Type B pancreatic cell (in vitro differentiated cells): ENCODE measurements at regions not wholly inside any gene's neighbourhood (a gene's known extent, or its start where the extent isn't known, plus 50 kb on each side); places are given as distances from the start of the nearest gene placed in this dataset.

Source experiments
- DNase-seq: peaks from one replicate; pipeline ENCODE4 v3.0.0; 2021; ENCODE audit warnings: mixed read lengths; ENCODE audit not compliant: unreplicated experiment; ENCODE audit errors: extremely low spot score
- H3K27ac Mint-ChIP-seq: 2 replicates; pipeline ENCODE4 v1.8.0; 2021; ENCODE audit warnings: mild to moderate bottlenecking, mixed read lengths
- H3K27me3 Mint-ChIP-seq: 2 replicates; pipeline ENCODE4 v1.8.0; 2021; ENCODE audit warnings: mixed read lengths
- H3K36me3 Mint-ChIP-seq: 2 replicates; pipeline ENCODE4 v1.8.0; 2021; ENCODE audit warnings: mixed read lengths
- H3K4me1 Mint-ChIP-seq: one replicate; pipeline ENCODE4 v1.8.0; 2021; ENCODE audit warnings: mixed read lengths; ENCODE audit not compliant: unreplicated experiment
- H3K4me3 Mint-ChIP-seq: 2 replicates; pipeline ENCODE4 v1.8.0; 2021; ENCODE audit warnings: mild to moderate bottlenecking, mixed read lengths
- H3K9me3 Mint-ChIP-seq: 2 replicates; pipeline ENCODE4 v1.8.0; 2021; ENCODE audit warnings: mixed read lengths
- TF ChIP-seq, protein P1 (sequence below): fragments of 200-600 bp; sonication (generic); conservative IDR thresholded peaks from 2 replicates; pipeline ENCODE4 v1.5.0; 2021; ENCODE audit warnings: antibody characterized with exemption, mild to moderate bottlenecking

DNA sequence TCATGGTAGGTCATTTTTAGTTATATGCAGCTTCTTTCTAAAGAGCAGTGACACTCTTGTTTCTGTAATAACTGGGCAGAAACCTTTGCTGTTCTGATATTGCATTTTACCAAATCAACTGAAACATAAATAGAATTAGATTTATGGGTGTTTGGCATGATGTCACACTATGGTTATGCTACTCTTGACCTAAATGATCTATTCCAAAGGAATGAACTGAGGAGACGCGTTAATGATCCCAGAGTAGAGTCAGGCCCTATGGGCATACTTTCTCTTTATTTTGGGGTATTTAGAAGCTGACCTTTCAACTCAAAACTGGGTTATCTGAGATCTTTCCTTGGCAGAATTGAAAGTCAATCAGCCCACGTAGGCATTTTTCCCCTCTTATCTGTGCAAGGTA is 146.8 kb upstream of the ADAMTSL1 start:
- Mint-ChIP-seq H3K27me3 (no peaks in the 10 kb centered on the region), H3K36me3 (no peaks in the 10 kb centered on the region), H3K4me3 (no peak overlapping the region), H3K9me3 (no peaks in the 10 kb centered on the region), H3K27ac (no peak overlapping the region), H3K4me1 (peaks cover 11% of the 10 kb centered on the region)
- DNase-seq: no peak
- TF ChIP-seq, protein P1, sequence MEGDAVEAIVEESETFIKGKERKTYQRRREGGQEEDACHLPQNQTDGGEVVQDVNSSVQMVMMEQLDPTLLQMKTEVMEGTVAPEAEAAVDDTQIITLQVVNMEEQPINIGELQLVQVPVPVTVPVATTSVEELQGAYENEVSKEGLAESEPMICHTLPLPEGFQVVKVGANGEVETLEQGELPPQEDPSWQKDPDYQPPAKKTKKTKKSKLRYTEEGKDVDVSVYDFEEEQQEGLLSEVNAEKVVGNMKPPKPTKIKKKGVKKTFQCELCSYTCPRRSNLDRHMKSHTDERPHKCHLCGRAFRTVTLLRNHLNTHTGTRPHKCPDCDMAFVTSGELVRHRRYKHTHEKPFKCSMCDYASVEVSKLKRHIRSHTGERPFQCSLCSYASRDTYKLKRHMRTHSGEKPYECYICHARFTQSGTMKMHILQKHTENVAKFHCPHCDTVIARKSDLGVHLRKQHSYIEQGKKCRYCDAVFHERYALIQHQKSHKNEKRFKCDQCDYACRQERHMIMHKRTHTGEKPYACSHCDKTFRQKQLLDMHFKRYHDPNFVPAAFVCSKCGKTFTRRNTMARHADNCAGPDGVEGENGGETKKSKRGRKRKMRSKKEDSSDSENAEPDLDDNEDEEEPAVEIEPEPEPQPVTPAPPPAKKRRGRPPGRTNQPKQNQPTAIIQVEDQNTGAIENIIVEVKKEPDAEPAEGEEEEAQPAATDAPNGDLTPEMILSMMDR: no peak

DNA sequence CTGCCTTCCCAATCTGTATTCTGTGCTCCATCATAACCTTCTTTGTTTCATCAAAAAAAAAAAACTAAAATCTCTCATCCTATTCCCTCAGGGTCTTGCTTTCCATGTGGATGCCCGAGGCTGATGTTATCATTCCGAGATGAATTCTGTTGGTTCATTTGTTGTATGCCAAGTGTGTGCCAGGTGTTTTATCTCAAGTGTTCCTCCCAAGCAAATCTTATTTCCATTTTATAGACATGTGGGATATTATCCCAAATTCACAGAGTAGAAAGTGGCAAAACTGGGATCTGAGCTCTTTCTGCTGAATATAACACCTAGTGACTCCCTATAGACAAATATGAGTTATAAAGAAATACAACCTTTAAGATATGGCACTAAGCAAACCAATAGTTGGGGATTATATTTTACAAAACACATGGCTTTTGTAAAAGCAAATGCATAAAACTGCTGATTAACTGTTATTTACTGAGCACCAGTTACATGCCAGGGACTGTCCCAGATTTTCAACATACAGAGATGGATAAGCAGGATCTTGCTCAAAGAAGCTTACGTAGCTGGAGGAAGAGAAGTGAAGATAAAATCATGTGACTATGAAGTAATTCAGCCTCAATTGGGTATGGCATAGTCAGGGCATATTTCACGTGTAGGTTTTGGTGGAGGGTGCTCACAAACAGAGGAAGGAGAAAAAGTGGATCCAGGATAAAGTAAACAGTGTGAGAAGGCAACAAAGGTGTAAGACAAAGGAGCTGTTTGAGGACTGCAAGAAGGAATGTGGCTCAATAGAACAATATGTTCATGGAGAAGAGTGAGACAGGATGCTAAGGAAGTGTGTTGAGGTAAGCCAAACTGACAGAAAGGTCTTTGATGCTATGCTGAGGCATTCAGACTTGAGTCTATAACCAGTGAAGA is 143.3 kb upstream of the ADAMTSL1 start:
- Mint-ChIP-seq H3K4me1 (peaks cover 16% of the 10 kb centered on the region), H3K4me3 (no peak overlapping the region), H3K27ac (no peak overlapping the region), H3K27me3 (no peaks in the 10 kb centered on the region), H3K36me3 (no peaks in the 10 kb centered on the region), H3K9me3 (no peaks in the 10 kb centered on the region)
- TF ChIP-seq, protein P1: no peak
- no peak for DNase-seq

DNA sequence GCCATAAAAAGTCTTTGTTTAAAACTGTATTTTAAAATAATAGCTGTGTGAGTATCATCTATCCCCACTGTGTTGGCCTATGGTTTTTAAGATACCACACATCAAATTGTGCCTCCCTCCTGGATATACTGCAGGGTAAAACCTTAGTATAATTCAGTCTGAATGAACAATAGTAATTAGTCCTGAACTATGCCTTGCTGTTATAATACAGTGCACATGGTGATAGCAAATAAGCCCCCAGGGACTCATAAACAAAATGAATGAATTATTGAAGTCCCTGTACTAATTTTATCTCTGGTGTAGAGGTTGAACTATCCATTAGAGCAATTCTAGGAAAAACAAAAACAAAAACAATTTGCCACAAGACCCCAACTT is 142.7 kb upstream of the ADAMTSL1 start:
- Mint-ChIP-seq H3K27ac (no peak overlapping the region), H3K36me3 (no peaks in the 10 kb centered on the region)

DNA sequence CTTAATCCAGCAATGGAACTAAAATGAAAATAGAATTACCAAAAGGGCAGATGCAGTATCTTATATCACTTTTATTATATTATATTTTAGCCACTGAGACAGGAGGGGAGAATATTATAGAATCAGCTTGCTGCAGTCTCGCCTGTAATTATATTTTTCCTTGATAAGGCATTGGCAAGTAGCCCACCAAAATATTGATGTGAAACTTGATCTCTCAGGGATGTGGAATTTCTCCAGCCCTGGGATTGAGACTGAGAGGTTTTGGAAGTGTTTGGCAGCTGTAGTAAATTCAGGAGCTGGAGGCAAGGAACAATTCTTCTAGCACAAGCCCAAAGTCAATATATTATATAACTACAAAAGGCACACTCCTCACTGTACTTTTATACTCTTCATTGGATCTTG is 142.1 kb upstream of the ADAMTSL1 start:
- TF ChIP-seq, protein P1: no peak
- H3K4me3 Mint-ChIP-seq: no peak overlapping the region
- peaks cover 16% of the 10 kb centered on the region for H3K4me1 Mint-ChIP-seq
- no peaks in the 10 kb centered on the region for H3K27me3 Mint-ChIP-seq
- no peak overlapping the region for H3K27ac Mint-ChIP-seq
- H3K9me3 Mint-ChIP-seq: no peaks in the 10 kb centered on the region
- no peaks in the 10 kb centered on the region for H3K36me3 Mint-ChIP-seq
- DNase-seq: no peak

More for the DNA sequence above, 142.7 kb upstream of the ADAMTSL1 start:
- H3K4me3 Mint-ChIP-seq: no peak overlapping the region
- peaks cover 16% of the 10 kb centered on the region for H3K4me1 Mint-ChIP-seq
- H3K9me3 Mint-ChIP-seq: no peaks in the 10 kb centered on the region
- H3K27me3 Mint-ChIP-seq: no peaks in the 10 kb centered on the region
- TF ChIP-seq, protein P1: no peak
- DNase-seq: no peak

DNA sequence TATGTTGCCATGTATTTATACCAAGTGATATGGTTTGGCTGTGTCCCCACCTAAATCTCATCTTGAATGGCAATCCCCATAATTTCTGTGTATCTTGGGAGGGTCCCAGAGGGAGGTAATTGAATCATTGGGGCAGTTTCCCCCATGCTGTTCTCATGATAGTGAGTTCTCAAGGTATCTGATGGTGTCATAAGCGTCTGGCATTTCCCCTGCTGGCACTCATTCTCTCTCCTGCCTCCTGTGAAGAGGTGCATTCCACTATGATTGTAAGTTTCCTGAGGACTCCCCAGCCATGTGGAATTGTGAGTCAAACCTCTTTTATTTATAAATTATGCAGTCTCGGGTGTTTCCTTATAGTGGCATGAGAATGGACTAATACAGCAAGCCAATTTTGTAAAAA is 140.8 kb upstream of the ADAMTSL1 start:
- DNase-seq: no peak
- Mint-ChIP-seq H3K4me1 (peaks cover 16% of the 10 kb centered on the region), H3K9me3 (no peaks in the 10 kb centered on the region), H3K27me3 (no peaks in the 10 kb centered on the region), H3K36me3 (no peaks in the 10 kb centered on the region), H3K4me3 (no peak overlapping the region), H3K27ac (no peak overlapping the region)
- TF ChIP-seq, protein P1: no peak
